NCI-H345 treated with DMSO at 0.1 percent for 48 hours (cell line): ENCODE measurements at regions not wholly inside any gene's neighbourhood (a gene's known extent, or its start where the extent isn't known, plus 50 kb on each side); places are given as distances from the start of the nearest gene placed in this dataset.
"Not testable (repeated sequence)": the region's sequence is repeated elsewhere in the genome, so short reads cannot be mapped to it uniquely, and the experiment has no call there.

Experiments
- DNase-seq: peaks from one replicate; lab custom pipeline; 2025; ENCODE audit not compliant: unreplicated experiment; lab: John Stamatoyannopoulos, UW

GRCh38 chr14:82766996-82767395 lies 1233.3 kb upstream of the SEL1L start:
- DNase-seq: no peak

- no peak for DNase-seq
These were observed 1243.3 kb upstream of the SEL1L start for GRCh38 chr14:82776958-82777357.

GRCh38 chr14:82778008-82778590 lies 1244.4 kb upstream of the SEL1L start:
- DNase-seq: no peak

- no peak for DNase-seq
These were observed 1244.9 kb upstream of the SEL1L start for GRCh38 chr14:82778601-82779000.

GRCh38 chr14:82779301-82779700 lies 1245.6 kb upstream of the SEL1L start:
- no peak for DNase-seq

- DNase-seq: no peak
These were observed 1252.3 kb upstream of the SEL1L start for GRCh38 chr14:82785756-82786482.

GRCh38 chr14:82786483-82786880 lies 1252.8 kb upstream of the SEL1L start:
- DNase-seq: no peak

- no peak for DNase-seq
These were observed 1262.4 kb upstream of the SEL1L start for GRCh38 chr14:82796086-82796485.

- DNase-seq: no peak
These were observed 1264.6 kb upstream of the SEL1L start for GRCh38 chr14:82798276-82798675.

GRCh38 chr14:82805892-82806825 lies 1272.5 kb upstream of the SEL1L start:
- DNase-seq: no peak

- no peak for DNase-seq
These were observed 1277.6 kb upstream of the SEL1L start for GRCh38 chr14:82811246-82811645.

- DNase-seq: not testable (repeated sequence)
These were observed 1280.7 kb upstream of the SEL1L start for GRCh38 chr14:82814339-82814738.

GRCh38 chr14:82830596-82830995 lies 1296.9 kb upstream of the SEL1L start:
- no peak for DNase-seq

GRCh38 chr14:82836256-82836950 lies 1302.8 kb upstream of the SEL1L start:
- DNase-seq: no peak

- DNase-seq: no peak
These were observed 1304.0 kb upstream of the SEL1L start for GRCh38 chr14:82837611-82838140.

GRCh38 chr14:82850576-82850975 lies 1316.9 kb upstream of the SEL1L start:
- no peak for DNase-seq

- DNase-seq: no peak
These were observed 1320.5 kb upstream of the SEL1L start for GRCh38 chr14:82854131-82854530.

GRCh38 chr14:82854901-82855300 lies 1321.2 kb upstream of the SEL1L start:
- no peak for DNase-seq

- DNase-seq: peak; percentile 15
These were observed 1322.3 kb upstream of the SEL1L start for GRCh38 chr14:82855912-82856391.

- no peak for DNase-seq
These were observed 1327.7 kb upstream of the SEL1L start for GRCh38 chr14:82861313-82861712.

- no peak for DNase-seq
These were observed 1338.8 kb upstream of the SEL1L start for GRCh38 chr14:82872494-82872893.
